Psoas muscle (tissue), 7 donors: ENCODE measurements at regions not wholly inside any gene's neighbourhood (a gene's known extent, or its start where the extent isn't known, plus 50 kb on each side); places are given as distances from the start of the nearest gene placed in this dataset.

Experiments used
- ATAC-seq, 4 donors: fragments of 200-7000 bp; cut with Tn5 transposase; one replicate each; pipeline ENCODE4 v1.9.1; 2020; ENCODE audit warnings: moderate library complexity in 3 of 4, mild to moderate bottlenecking in 2 of 4
- DNase-seq, 2 donors: peaks; one replicate each; pipeline ENCODE4 v3.0.0-alpha.2; 2020
- H3K27ac ChIP-seq: fragments of 200-600 bp; one replicate; pipeline ENCODE4 v1.8.0; 2022
- H3K27me3 ChIP-seq, 3 donors: fragments of 200-600 bp in 1 of 3; one replicate each; pipeline versions ENCODE4 v1.6.1 to v1.8.0; 2013 to 2022; ENCODE audit warnings: low read length in 2 of 3, mild to moderate bottlenecking in 2 of 3, moderate library complexity in 1 of 3; ENCODE audit not compliant: insufficient read depth in 3 of 3
- H3K36me3 ChIP-seq, 2 donors: fragments of 200-600 bp in 1 of 2; one replicate each; pipeline versions ENCODE4 v1.6.1 to v1.8.0; 2013 to 2022; ENCODE audit warnings: low read depth in 1 of 2, mild to moderate bottlenecking in 1 of 2, moderate library complexity in 1 of 2; ENCODE audit not compliant: insufficient read depth in 1 of 2
- H3K4me1 ChIP-seq: fragments of 200-600 bp; one replicate; pipeline ENCODE4 v1.8.0; 2022
- H3K4me3 ChIP-seq: fragments of 200-600 bp; one replicate; pipeline ENCODE4 v1.8.0; 2022; ENCODE audit warnings: mild to moderate bottlenecking
- H3K9me3 ChIP-seq: fragments of 200-600 bp; one replicate; pipeline ENCODE4 v1.8.0; 2022
- WGBS, 3 donors: extraction: QIAGEN DNeasy Blood & Tissue Kit; methylation state at CpG; one replicate each; pipeline versions ENCODE4 v1.1.6 to v1.1.7; 2013; 5-methylcytosine and 5-hydroxymethylcytosine counted together
- intact Hi-C, 2 donors: fragments of 100-400 bp; cut with DNase I; formaldehyde crosslinking; loops; one replicate each; pipeline versions ENCODE4 v1.11.0 to v1.14.2; 2022
- TF ChIP-seq, protein P1 (sequence below): fragments of 200-600 bp; IDR thresholded peaks from one replicate; pipeline ENCODE4 v1.8.0; 2022; ENCODE audit warnings: antibody characterized with exemption
- donor health status: healthy with polysubstance abuse.
- donor health status: DM: no; HTN: no; CAD: no; lungs with moderate emphysema.
- donor health status: Bipolar disorder and iron deficiency.
- donor health status: healthy.
- donor health status: DM: yes; HTN: yes; CAD: no.
- donor health status: DM: no; HTN: no; CAD: no.
- donor health status: DM: yes; HTN: yes; CAD: no.

- Histone ChIP-seq H3K27ac (no peak overlapping the region), H3K36me3 (no peaks in the 10 kb centered on the region), H3K4me1 (peaks cover 11% of the 10 kb centered on the region), H3K27me3 (no peaks in the 10 kb centered on the region), H3K4me3 (no peak overlapping the region), H3K9me3 (no peaks in the 10 kb centered on the region)
- WGBS, 3 donors, result 19 to 44% (median 28%) methylated on average over 1 of the region's 1 CpG
- TF ChIP-seq, protein P1, sequence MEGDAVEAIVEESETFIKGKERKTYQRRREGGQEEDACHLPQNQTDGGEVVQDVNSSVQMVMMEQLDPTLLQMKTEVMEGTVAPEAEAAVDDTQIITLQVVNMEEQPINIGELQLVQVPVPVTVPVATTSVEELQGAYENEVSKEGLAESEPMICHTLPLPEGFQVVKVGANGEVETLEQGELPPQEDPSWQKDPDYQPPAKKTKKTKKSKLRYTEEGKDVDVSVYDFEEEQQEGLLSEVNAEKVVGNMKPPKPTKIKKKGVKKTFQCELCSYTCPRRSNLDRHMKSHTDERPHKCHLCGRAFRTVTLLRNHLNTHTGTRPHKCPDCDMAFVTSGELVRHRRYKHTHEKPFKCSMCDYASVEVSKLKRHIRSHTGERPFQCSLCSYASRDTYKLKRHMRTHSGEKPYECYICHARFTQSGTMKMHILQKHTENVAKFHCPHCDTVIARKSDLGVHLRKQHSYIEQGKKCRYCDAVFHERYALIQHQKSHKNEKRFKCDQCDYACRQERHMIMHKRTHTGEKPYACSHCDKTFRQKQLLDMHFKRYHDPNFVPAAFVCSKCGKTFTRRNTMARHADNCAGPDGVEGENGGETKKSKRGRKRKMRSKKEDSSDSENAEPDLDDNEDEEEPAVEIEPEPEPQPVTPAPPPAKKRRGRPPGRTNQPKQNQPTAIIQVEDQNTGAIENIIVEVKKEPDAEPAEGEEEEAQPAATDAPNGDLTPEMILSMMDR, result no peak
- peak; percentile 51 to 88 (median 60) for ATAC-seq
- intact Hi-C loops, result no loop called here
- no peak for DNase-seq
Measured at GRCh38 chr1:55844322-55844721, 629.2 kb upstream of the USP24 start.

- Histone ChIP-seq H3K4me3 (no peak overlapping the region), H3K27ac (no peak overlapping the region), H3K9me3 (no peaks in the 10 kb centered on the region), H3K4me1 (peaks cover 5% of the 10 kb centered on the region), H3K27me3 (no peaks in the 10 kb centered on the region), H3K36me3 (no peaks in the 10 kb centered on the region)
- DNase-seq (no peak), ATAC-seq (no peak)
- intact Hi-C loops, result no loop called here
- TF ChIP-seq, protein P1, result no peak
- 64 to 78% (median 65%) methylated on average over 5 of the region's 5 CpGs for WGBS, 3 donors
Measured at GRCh38 chr1:55839626-55840025, 624.5 kb upstream of the USP24 start.

- ATAC-seq, result no peak
- TF ChIP-seq, protein P1, result no peak
- DNase-seq, result no peak
- WGBS, 3 donors, result 91 to 100% (median 100%) methylated on average over 1 of the region's 1 CpG
- intact Hi-C loops, result no loop called here
- Histone ChIP-seq H3K36me3 (no peaks in the 10 kb centered on the region), H3K27me3 (no peaks in the 10 kb centered on the region), H3K4me1 (peaks cover under 1% of the 10 kb centered on the region), H3K27ac (no peak overlapping the region), H3K9me3 (no peaks in the 10 kb centered on the region), H3K4me3 (no peak overlapping the region)
Measured at GRCh38 chr1:55839221-55839620, 624.1 kb upstream of the USP24 start.

- TF ChIP-seq, protein P1, result no peak
- ATAC-seq (no peak), DNase-seq (no peak)
- no peaks in the 10 kb centered on the region for H3K9me3 ChIP-seq
- H3K4me3 ChIP-seq, result no peak overlapping the region
- H3K27me3 ChIP-seq, result no peaks in the 10 kb centered on the region
- intact Hi-C loops, result no loop called here
- H3K36me3 ChIP-seq, result no peaks in the 10 kb centered on the region
- no peak overlapping the region for H3K27ac ChIP-seq
- no peaks in the 10 kb centered on the region for H3K4me1 ChIP-seq
- WGBS, 3 donors, result 77 to 84% (median 80%) methylated on average over 3 of the region's 3 CpGs
Measured at GRCh38 chr1:55836086-55836485, 620.9 kb upstream of the USP24 start.

DNA sequence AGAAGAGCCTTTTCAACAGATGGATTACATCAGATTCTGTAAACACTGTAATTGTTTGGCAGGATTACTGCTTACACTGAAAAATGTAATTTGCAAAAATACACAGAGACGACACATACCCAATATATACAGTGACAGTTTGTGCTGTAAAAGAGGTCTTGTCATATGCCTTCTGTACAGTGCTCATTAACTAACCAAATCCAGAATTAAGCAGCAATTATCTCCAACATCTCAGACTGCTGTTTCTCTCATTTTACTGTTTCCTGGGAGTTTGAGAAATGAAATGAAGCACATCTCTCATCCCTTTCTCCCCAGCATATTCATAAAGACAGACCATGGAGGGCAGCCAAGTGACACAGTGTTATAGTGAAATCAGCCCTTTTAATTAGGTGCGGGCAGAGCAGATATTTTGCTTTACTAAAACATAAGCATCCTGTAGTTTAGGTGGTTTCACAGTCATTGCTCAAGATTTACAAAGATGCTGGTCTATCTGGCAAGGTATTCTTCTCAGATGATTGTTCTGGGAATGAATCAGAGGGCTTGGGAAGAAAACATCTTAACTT is 618.4 kb upstream of the USP24 start:
- Histone ChIP-seq H3K4me3 (no peak overlapping the region), H3K36me3 (no peaks in the 10 kb centered on the region), H3K4me1 (no peaks in the 10 kb centered on the region), H3K27me3 (no peaks in the 10 kb centered on the region), H3K9me3 (no peaks in the 10 kb centered on the region), H3K27ac (no peak overlapping the region)
- DNase-seq (no peak), ATAC-seq (no peak)
- TF ChIP-seq, protein P1, result no peak
- intact Hi-C loops, result no loop called here
- 54 to 70% (median 59%) methylated on average over 2 of the region's 2 CpGs for WGBS, 3 donors
